Activated CD4-positive, alpha-beta memory T cell treated with anti-CD3 and anti-CD28 coated beads for 36 hours (primary cell): ENCODE measurements at regions not wholly inside any gene's neighbourhood (a gene's known extent, or its start where the extent isn't known, plus 50 kb on each side); places are given as distances from the start of the nearest gene placed in this dataset.

Experiments
- CTCF ChIA-PET: fragments of 350-600 bp; sonication (Branson Sonifier 250); formaldehyde crosslinking; loops from one replicate; lab custom pipeline; 2021; ENCODE audit warnings: antibody characterized with exemption, inconsistent platforms; lab: Charles Lee
- POLR2A ChIA-PET: fragments of 350-600 bp; sonication (Branson Sonifier 250); formaldehyde crosslinking; loops from one replicate; lab custom pipeline; 2021; ENCODE audit warnings: antibody characterized with exemption; lab: Charles Lee
- DNase-seq: peaks from one replicate; pipeline ENCODE4 v3.0.0-alpha.2; 2020
- H3K27ac Mint-ChIP-seq: one replicate; pipeline ENCODE4 v1.8.0; 2021; ENCODE audit warnings: mixed read lengths
- H3K27me3 Mint-ChIP-seq: one replicate; pipeline ENCODE4 v1.8.0; 2021; ENCODE audit warnings: mixed read lengths
- H3K36me3 Mint-ChIP-seq: one replicate; pipeline ENCODE4 v1.8.0; 2021; ENCODE audit warnings: mixed read lengths
- H3K4me1 Mint-ChIP-seq: one replicate; pipeline ENCODE4 v1.8.0; 2021; ENCODE audit warnings: low read depth, mixed read lengths
- H3K4me3 Mint-ChIP-seq: one replicate; pipeline ENCODE4 v1.8.0; 2021; ENCODE audit warnings: mild to moderate bottlenecking, mixed read lengths
- H3K9me3 Mint-ChIP-seq: one replicate; pipeline ENCODE4 v1.8.0; 2021; ENCODE audit warnings: mixed read lengths
- intact Hi-C: fragments of 100-400 bp; cut with micrococcal nuclease; formaldehyde crosslinking; loops from one replicate; pipeline ENCODE4 v1.15.1; 2023

- Mint-ChIP-seq H3K4me1 (no peaks in the 10 kb centered on the region), H3K9me3 (no peaks in the 10 kb centered on the region), H3K27ac (no peak overlapping the region), H3K27me3 (peaks cover 11% of the 10 kb centered on the region), H3K4me3 (no peak overlapping the region), H3K36me3 (no peaks in the 10 kb centered on the region)
- CTCF ChIA-PET = no interaction called here
- POLR2A ChIA-PET = no interaction called here
- intact Hi-C loops = no loop called here
- no peak for DNase-seq
These were observed 466.4 kb downstream of the MN1 start for GRCh38 chr22:27335102-27335660.

GRCh38 chr22:27336151-27337090 is 465.1 kb downstream of the MN1 start:
- no peak overlapping the region for H3K4me3 Mint-ChIP-seq
- no peaks in the 10 kb centered on the region for H3K36me3 Mint-ChIP-seq
- DNase-seq = no peak
- H3K9me3 Mint-ChIP-seq = no peaks in the 10 kb centered on the region
- no peak overlapping the region for H3K27ac Mint-ChIP-seq
- no peaks in the 10 kb centered on the region for H3K4me1 Mint-ChIP-seq
- intact Hi-C loops = no loop called here
- POLR2A ChIA-PET = no interaction called here
- peaks cover 4% of the 10 kb centered on the region for H3K27me3 Mint-ChIP-seq
- CTCF ChIA-PET = no interaction called here

DNA sequence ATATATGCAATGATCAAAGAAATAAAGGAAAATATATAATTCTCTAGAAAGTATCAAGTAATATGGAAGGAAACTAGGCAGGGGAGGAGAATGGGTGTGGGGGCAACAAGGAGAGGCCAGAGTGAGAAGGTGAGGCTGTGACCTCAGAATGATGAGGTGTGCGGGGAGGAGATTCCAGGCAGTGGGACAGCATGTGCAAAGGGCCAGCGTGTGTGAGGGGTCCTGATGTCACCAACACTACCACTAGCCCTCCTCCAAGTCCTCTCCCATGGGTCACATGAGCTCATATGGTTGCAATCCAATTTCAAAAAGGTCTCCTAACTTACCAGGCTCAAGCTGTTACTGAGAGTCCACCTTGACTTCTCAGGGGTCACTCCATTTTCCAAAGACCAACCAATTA is 463.9 kb downstream of the MN1 start:
- no peaks in the 10 kb centered on the region for H3K36me3 Mint-ChIP-seq
- intact Hi-C loops = no loop called here
- no peak overlapping the region for H3K4me3 Mint-ChIP-seq
- no peak for DNase-seq
- CTCF ChIA-PET = no interaction called here
- no peaks in the 10 kb centered on the region for H3K27me3 Mint-ChIP-seq
- POLR2A ChIA-PET = no interaction called here
- no peak overlapping the region for H3K27ac Mint-ChIP-seq
- H3K4me1 Mint-ChIP-seq = no peaks in the 10 kb centered on the region
- no peaks in the 10 kb centered on the region for H3K9me3 Mint-ChIP-seq

DNA sequence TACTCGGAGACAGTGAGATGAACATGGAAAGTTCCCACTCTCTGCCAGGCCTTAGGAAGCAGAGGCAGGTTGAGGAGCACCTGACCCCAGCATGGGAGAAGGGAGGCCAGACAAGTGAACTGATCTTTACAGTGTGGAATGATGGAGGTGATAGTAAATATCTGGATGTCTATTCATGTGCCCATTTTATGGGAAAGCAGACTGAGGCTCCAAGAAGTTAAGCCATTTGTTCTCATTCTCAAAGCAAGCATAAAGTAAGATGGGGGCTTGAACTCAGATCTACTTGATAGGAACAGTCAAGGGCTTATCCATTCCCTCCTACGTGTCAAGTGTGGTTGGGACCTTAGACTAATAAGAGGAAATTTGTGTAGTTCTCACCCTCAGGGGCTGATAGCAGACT is 461.5 kb downstream of the MN1 start:
- no peak for DNase-seq
- H3K27me3 Mint-ChIP-seq = no peaks in the 10 kb centered on the region
- H3K4me3 Mint-ChIP-seq = no peak overlapping the region
- no peaks in the 10 kb centered on the region for H3K9me3 Mint-ChIP-seq
- no peak overlapping the region for H3K27ac Mint-ChIP-seq
- H3K4me1 Mint-ChIP-seq = no peaks in the 10 kb centered on the region
- no peaks in the 10 kb centered on the region for H3K36me3 Mint-ChIP-seq
- POLR2A ChIA-PET = no interaction called here
- CTCF ChIA-PET = no interaction called here
- intact Hi-C loops = no loop called here

- Mint-ChIP-seq H3K27me3 (no peaks in the 10 kb centered on the region), H3K27ac (no peak overlapping the region), H3K4me3 (no peak overlapping the region), H3K36me3 (no peaks in the 10 kb centered on the region), H3K9me3 (no peaks in the 10 kb centered on the region), H3K4me1 (no peaks in the 10 kb centered on the region)
- DNase-seq = no peak
- intact Hi-C loops = no loop called here
- ChIA-PET CTCF (no interaction called here), POLR2A (no interaction called here)
These were observed 457.0 kb downstream of the MN1 start for GRCh38 chr22:27344546-27344945.

DNA sequence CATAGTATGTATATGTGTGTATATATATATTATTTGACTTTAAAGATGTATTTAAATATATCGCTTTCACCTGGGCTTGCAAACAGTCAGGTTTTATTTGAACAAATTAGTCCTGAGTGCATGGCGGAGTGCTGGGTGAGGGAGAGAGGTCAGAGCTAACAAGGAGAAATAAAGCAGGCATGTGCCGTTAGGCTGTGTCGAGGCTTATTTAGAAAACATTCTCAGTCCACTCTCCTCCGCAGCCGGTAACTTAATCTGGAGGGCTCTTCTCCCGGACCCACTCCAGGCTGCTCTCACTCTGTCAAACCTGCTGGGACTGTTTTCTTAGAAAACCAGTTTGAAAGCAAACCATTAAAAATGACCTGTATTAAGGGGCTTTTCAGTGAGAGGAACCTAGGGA is 455.9 kb downstream of the MN1 start:
- H3K4me3 Mint-ChIP-seq = no peak overlapping the region
- H3K36me3 Mint-ChIP-seq = no peaks in the 10 kb centered on the region
- H3K4me1 Mint-ChIP-seq = no peaks in the 10 kb centered on the region
- peaks cover 3% of the 10 kb centered on the region for H3K9me3 Mint-ChIP-seq
- intact Hi-C loops = no loop called here
- DNase-seq = no peak
- no peaks in the 10 kb centered on the region for H3K27me3 Mint-ChIP-seq
- H3K27ac Mint-ChIP-seq = no peak overlapping the region
- ChIA-PET POLR2A (no interaction called here), CTCF (no interaction called here)

DNA sequence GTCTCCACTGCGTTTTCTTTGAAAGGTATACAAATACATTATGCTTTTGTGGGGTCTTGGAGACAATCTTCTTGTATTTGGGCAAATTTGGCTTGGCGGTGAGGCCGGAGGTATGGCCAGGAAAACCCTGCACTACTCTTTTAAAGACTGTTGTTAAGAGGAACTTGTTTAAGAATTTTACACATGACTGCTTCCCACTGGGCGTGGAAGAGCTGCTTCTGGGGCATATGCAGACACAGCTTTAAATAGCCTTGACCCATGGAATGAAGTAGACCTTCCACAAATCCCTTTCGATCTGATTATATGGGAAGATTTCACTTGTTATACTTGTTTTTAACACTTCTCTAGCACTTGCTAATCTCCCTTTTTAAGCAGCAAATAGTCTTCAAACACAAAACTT is 453.6 kb downstream of the MN1 start:
- no peaks in the 10 kb centered on the region for H3K36me3 Mint-ChIP-seq
- intact Hi-C loops = no loop called here
- CTCF ChIA-PET = no interaction called here
- POLR2A ChIA-PET = no interaction called here
- no peaks in the 10 kb centered on the region for H3K4me1 Mint-ChIP-seq
- H3K4me3 Mint-ChIP-seq = no peak overlapping the region
- H3K27me3 Mint-ChIP-seq = peaks cover 10% of the 10 kb centered on the region
- H3K27ac Mint-ChIP-seq = no peak overlapping the region
- no peak for DNase-seq
- peaks cover 3% of the 10 kb centered on the region for H3K9me3 Mint-ChIP-seq

GRCh38 chr22:27348634-27349033 is 452.9 kb downstream of the MN1 start:
- Mint-ChIP-seq H3K36me3 (no peaks in the 10 kb centered on the region), H3K4me1 (no peaks in the 10 kb centered on the region), H3K9me3 (peaks cover 3% of the 10 kb centered on the region), H3K4me3 (no peak overlapping the region), H3K27ac (no peak overlapping the region), H3K27me3 (peaks cover 11% of the 10 kb centered on the region)
- POLR2A ChIA-PET = no interaction called here
- DNase-seq = no peak
- intact Hi-C loops = no loop called here
- CTCF ChIA-PET = no interaction called here

- Mint-ChIP-seq H3K9me3 (peaks cover 3% of the 10 kb centered on the region), H3K4me1 (no peaks in the 10 kb centered on the region), H3K36me3 (no peaks in the 10 kb centered on the region), H3K27ac (no peak overlapping the region), H3K4me3 (no peak overlapping the region), H3K27me3 (peaks cover 11% of the 10 kb centered on the region)
- intact Hi-C loops = no loop called here
- ChIA-PET POLR2A (no interaction called here), CTCF (no interaction called here)
- DNase-seq = no peak
These were observed 452.1 kb downstream of the MN1 start for GRCh38 chr22:27349456-27349855.

DNA sequence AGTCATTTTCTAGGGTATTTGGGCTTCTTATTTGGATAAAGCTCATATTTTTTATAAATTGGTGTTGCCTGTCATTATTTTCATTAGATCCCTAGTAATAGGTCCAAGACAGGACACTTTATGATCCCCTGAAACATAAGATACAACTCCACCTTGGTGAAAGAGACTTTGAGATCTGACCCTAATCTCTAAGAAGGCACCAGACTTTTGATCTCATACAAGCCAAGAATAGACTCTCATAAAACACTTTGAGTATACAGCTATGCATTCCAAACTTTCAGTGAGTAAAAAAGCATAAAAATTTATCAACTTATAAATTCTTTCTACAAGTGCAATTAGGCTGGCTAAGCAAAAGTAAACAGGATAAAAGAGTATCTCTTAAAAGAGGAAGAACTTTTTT is 451.2 kb downstream of the MN1 start:
- no peak overlapping the region for H3K4me3 Mint-ChIP-seq
- intact Hi-C loops = no loop called here
- CTCF ChIA-PET = no interaction called here

GRCh38 chr22:27352426-27352825 is 449.1 kb downstream of the MN1 start:
- no peak overlapping the region for H3K4me3 Mint-ChIP-seq
- CTCF ChIA-PET = no interaction called here
- peaks cover 15% of the 10 kb centered on the region for H3K9me3 Mint-ChIP-seq
- POLR2A ChIA-PET = no interaction called here
- H3K4me1 Mint-ChIP-seq = no peaks in the 10 kb centered on the region
- peaks cover 11% of the 10 kb centered on the region for H3K27me3 Mint-ChIP-seq
- no peak overlapping the region for H3K27ac Mint-ChIP-seq
- intact Hi-C loops = no loop called here
- DNase-seq = no peak
- no peaks in the 10 kb centered on the region for H3K36me3 Mint-ChIP-seq

More for the DNA sequence above, 451.2 kb downstream of the MN1 start:
- no peaks in the 10 kb centered on the region for H3K4me1 Mint-ChIP-seq
- no peak overlapping the region for H3K27ac Mint-ChIP-seq
- peaks cover 11% of the 10 kb centered on the region for H3K27me3 Mint-ChIP-seq
- POLR2A ChIA-PET = no interaction called here
- H3K36me3 Mint-ChIP-seq = no peaks in the 10 kb centered on the region
- H3K9me3 Mint-ChIP-seq = peaks cover 3% of the 10 kb centered on the region
- DNase-seq = no peak

DNA sequence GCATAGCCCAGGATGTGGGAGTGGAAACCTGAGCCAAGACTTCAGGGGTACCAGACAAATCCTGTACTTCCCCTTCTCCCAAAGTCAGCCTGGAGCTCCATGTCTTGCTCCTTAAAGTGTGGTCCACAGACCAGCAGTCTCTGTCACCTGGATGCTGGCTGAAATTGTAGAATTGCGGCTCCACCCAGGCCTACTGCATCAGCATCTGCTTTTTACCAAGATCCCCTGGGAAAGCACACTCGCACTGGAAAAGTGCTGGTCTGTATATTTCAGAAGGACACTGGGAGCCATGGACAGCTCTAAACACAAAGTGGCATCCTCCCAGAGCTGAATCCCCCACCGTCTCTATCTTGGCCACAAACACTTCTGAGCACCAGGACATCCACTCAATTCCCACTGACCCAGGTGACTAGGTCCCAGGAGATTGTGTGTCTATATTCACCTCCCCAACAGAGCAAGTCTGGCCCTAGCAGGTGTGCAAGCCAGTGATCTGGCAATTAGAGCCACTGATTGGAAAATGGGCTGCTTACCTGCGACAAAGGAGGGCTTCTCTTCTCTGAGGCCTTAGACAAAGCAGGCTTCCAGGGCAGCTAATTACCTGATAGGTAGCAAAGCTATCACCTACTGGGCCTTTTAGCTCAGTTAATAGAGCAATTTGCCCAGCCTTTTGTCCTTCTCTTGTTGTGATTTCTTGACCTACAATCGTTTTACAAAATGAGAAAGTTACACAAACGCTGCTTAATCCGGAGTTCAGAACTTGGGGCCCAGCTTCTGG is 443.3 kb downstream of the MN1 start:
- CTCF ChIA-PET = no interaction called here
- peaks cover under 1% of the 10 kb centered on the region for H3K27me3 Mint-ChIP-seq

More for the DNA sequence above, 443.3 kb downstream of the MN1 start:
- no peak for DNase-seq
- intact Hi-C loops = no loop called here
- Mint-ChIP-seq H3K4me1 (no peaks in the 10 kb centered on the region), H3K4me3 (no peak overlapping the region), H3K9me3 (peaks cover 12% of the 10 kb centered on the region), H3K36me3 (no peaks in the 10 kb centered on the region), H3K27ac (no peak overlapping the region)
- POLR2A ChIA-PET = no interaction called here
